Kidney (tissue), 13 donors: ENCODE measurements at regions not wholly inside any gene's neighbourhood (a gene's known extent, or its start where the extent isn't known, plus 50 kb on each side); places are given as distances from the start of the nearest gene placed in this dataset.

Source experiments
- DNase-seq, 5 donors: peaks; one replicate each; pipeline ENCODE4 v3.0.0-alpha.2; 2013 to 2020
- FAIRE-seq: peaks from 2 replicates; lab custom pipeline; 2012; peaks lifted over from hg19 to GRCh38; lab: Jason Lieb, UNC
- H3K27ac ChIP-seq, 2 donors: one replicate each; pipeline ENCODE4 v1.7.0; 2013; ENCODE audit warnings: low read depth in 2 of 2, low read length in 2 of 2, inconsistent platforms in 1 of 2
- H3K27me3 ChIP-seq: one replicate; pipeline ENCODE4 v1.7.1; 2013; ENCODE audit warnings: low read length, inconsistent platforms; ENCODE audit not compliant: control insufficient read depth, insufficient read depth
- H3K36me3 ChIP-seq, 3 donors: one replicate each; pipeline versions ENCODE4 v1.7.0 to v1.7.1; 2013; ENCODE audit warnings: low read length in 3 of 3, control low read depth in 1 of 3, inconsistent platforms in 1 of 3; ENCODE audit not compliant: insufficient read depth in 3 of 3, control insufficient read depth in 2 of 3
- H3K4me1 ChIP-seq, 3 donors: one replicate each; pipeline versions ENCODE4 v1.7.0 to v1.7.1; 2013; ENCODE audit warnings: low read length in 3 of 3, inconsistent platforms in 1 of 3, low read depth in 1 of 3; ENCODE audit not compliant: control insufficient read depth in 2 of 3, insufficient read depth in 2 of 3
- H3K4me3 ChIP-seq, 3 donors: one replicate each; pipeline versions ENCODE4 v1.7.0 to v1.8.1; 2013; ENCODE audit warnings: low read length in 3 of 3, control low read depth in 1 of 3, inconsistent platforms in 1 of 3
- H3K9ac ChIP-seq, 3 donors: one replicate each; pipeline versions ENCODE4 v1.7.0 to v1.7.1; 2013; ENCODE audit warnings: low read length in 3 of 3, control low read depth in 1 of 3, inconsistent platforms in 1 of 3
- H3K9me3 ChIP-seq, 3 donors: one replicate each; pipeline versions ENCODE4 v1.7.0 to v1.7.1; 2013; ENCODE audit warnings: low read length in 3 of 3, control low read depth in 1 of 3, inconsistent platforms in 1 of 3; ENCODE audit not compliant: control insufficient read depth in 2 of 3, insufficient read depth in 1 of 3
- intact Hi-C: fragments of 100-400 bp; cut with DNase I; formaldehyde crosslinking; loops from one replicate; pipeline ENCODE4 v1.11.1; 2022
- TF ChIP-seq, protein P1 (sequence below): IDR thresholded peaks from 3 replicates; pipeline ENCODE4 v1.5.1; 2012; ENCODE audit warnings: mild to moderate bottlenecking, moderate library complexity, borderline replicate concordance; ENCODE audit not compliant: insufficient read depth; ENCODE audit errors: extremely low read depth
- donor health status: control.
- donor health status: control.
- donor health status: control.
- donor health status: control.
- donor health status: control.
- donor health status: DM: yes; HTN: yes; CAD: no.
- donor health status: Normal renal cell carcinoma (clear cell type).

GRCh38 chr18:6624661-6625311 lies 104.7 kb upstream of the ARHGAP28 start:
- H3K27me3 ChIP-seq = no peaks in the 10 kb centered on the region
- peaks cover 0 to 3% (median 2%) of the 10 kb centered on the region in 3 donors for H3K4me1 ChIP-seq
- H3K27ac ChIP-seq = no peak overlapping the region
- FAIRE-seq = no peak
- intact Hi-C loops = no loop called here
- no peaks in the 10 kb centered on the region for H3K9me3 ChIP-seq
- TF ChIP-seq, protein P1, sequence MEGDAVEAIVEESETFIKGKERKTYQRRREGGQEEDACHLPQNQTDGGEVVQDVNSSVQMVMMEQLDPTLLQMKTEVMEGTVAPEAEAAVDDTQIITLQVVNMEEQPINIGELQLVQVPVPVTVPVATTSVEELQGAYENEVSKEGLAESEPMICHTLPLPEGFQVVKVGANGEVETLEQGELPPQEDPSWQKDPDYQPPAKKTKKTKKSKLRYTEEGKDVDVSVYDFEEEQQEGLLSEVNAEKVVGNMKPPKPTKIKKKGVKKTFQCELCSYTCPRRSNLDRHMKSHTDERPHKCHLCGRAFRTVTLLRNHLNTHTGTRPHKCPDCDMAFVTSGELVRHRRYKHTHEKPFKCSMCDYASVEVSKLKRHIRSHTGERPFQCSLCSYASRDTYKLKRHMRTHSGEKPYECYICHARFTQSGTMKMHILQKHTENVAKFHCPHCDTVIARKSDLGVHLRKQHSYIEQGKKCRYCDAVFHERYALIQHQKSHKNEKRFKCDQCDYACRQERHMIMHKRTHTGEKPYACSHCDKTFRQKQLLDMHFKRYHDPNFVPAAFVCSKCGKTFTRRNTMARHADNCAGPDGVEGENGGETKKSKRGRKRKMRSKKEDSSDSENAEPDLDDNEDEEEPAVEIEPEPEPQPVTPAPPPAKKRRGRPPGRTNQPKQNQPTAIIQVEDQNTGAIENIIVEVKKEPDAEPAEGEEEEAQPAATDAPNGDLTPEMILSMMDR = no peak
- H3K4me3 ChIP-seq = no peak overlapping the region
- no peaks in the 10 kb centered on the region for H3K36me3 ChIP-seq
- no peak overlapping the region for H3K9ac ChIP-seq
- peak in 2 of 5 donors; percentile 27 to 75 for DNase-seq

- H3K27ac ChIP-seq = no peak overlapping the region
- no peaks in the 10 kb centered on the region for H3K9me3 ChIP-seq
- TF ChIP-seq, protein P1 = no peak
- peaks cover 0 to 3% (median 2%) of the 10 kb centered on the region in 3 donors for H3K4me1 ChIP-seq
- H3K4me3 ChIP-seq = no peak overlapping the region
- peak in 1 of 5 donors; percentile 22 for DNase-seq
- no peak overlapping the region for H3K9ac ChIP-seq
- no peak for FAIRE-seq
- no peaks in the 10 kb centered on the region for H3K27me3 ChIP-seq
- intact Hi-C loops = no loop called here
- H3K36me3 ChIP-seq = no peaks in the 10 kb centered on the region
Observed at GRCh38 chr18:6625481-6625880, 104.0 kb upstream of the ARHGAP28 start.

GRCh38 chr18:6626457-6626856 lies 103.1 kb upstream of the ARHGAP28 start:
- no peaks in the 10 kb centered on the region for H3K27me3 ChIP-seq
- no peak for FAIRE-seq
- H3K27ac ChIP-seq = no peak overlapping the region
- no peak for DNase-seq
- H3K36me3 ChIP-seq = no peaks in the 10 kb centered on the region
- TF ChIP-seq, protein P1 = no peak
- no peak overlapping the region for H3K9ac ChIP-seq
- H3K4me1 ChIP-seq = peaks cover 0 to 3% (median 2%) of the 10 kb centered on the region in 3 donors
- H3K4me3 ChIP-seq = no peak overlapping the region
- intact Hi-C loops = no loop called here
- no peaks in the 10 kb centered on the region for H3K9me3 ChIP-seq
